ENCODE measurements at regions not wholly inside any gene's neighbourhood (a gene's known extent, or its start where the extent isn't known, plus 50 kb on each side); places are given as distances from the start of the nearest gene placed in this dataset.

GRCh38 chr5:148951612-148952011, 111.2 kb downstream of the SH3TC2 start:
- TF ChIP-seq CTCF (IDR thresholded peaks at IDR 0.05): no peak
- TF ChIP-seq POLR2A (IDR thresholded peaks at IDR 0.05): no peak
- no peak for TF ChIP-seq POLR2AphosphoS5 (IDR thresholded peaks at IDR 0.05)
